Retinal pigment epithelial cell (primary cell): ENCODE measurements at regions not wholly inside any gene's neighbourhood (a gene's known extent, or its start where the extent isn't known, plus 50 kb on each side); places are given as distances from the start of the nearest gene placed in this dataset.

ENCODE experiments used
- DNase-seq: peaks from one replicate; pipeline ENCODE4 v3.0.0-alpha.2; 2010; ENCODE audit warnings: low read depth
- H3K4me3 ChIP-seq: 2 replicates; pipeline ENCODE4 v1.5.1; 2011; ENCODE audit warnings: mild to moderate bottlenecking, low read length, control low read depth, moderate library complexity
- CTCF ChIP-seq: conservative IDR thresholded peaks from 2 replicates; pipeline ENCODE4 v1.5.1; 2011; ENCODE audit warnings: low read depth, low read length, control low read depth, inconsistent platforms

- no peak overlapping the region for H3K4me3 ChIP-seq
- DNase-seq: no peak
- TF ChIP-seq CTCF: no peak
Observed at GRCh38 chr10:78210548-78210947, 176.9 kb downstream of the RPS24 start.

GRCh38 chr10:78210976-78211375 lies 177.3 kb downstream of the RPS24 start:
- no peak overlapping the region for H3K4me3 ChIP-seq
- no peak for DNase-seq
- no peak for TF ChIP-seq CTCF

- no peak overlapping the region for H3K4me3 ChIP-seq
- TF ChIP-seq CTCF: peak; percentile 77
- no peak for DNase-seq
Observed at GRCh38 chr10:78211561-78212051, 177.9 kb downstream of the RPS24 start.

GRCh38 chr10:78212060-78212785 lies 178.6 kb downstream of the RPS24 start:
- DNase-seq: no peak
- no peak for TF ChIP-seq CTCF
- H3K4me3 ChIP-seq: no peak overlapping the region

GRCh38 chr10:78212786-78213175 lies 179.1 kb downstream of the RPS24 start:
- DNase-seq: no peak
- H3K4me3 ChIP-seq: no peak overlapping the region
- TF ChIP-seq CTCF: no peak

- DNase-seq: no peak
- no peak overlapping the region for H3K4me3 ChIP-seq
- no peak for TF ChIP-seq CTCF
Observed at GRCh38 chr10:78214955-78215354, 181.3 kb downstream of the RPS24 start.

- no peak overlapping the region for H3K4me3 ChIP-seq
- no peak for DNase-seq
- TF ChIP-seq CTCF: no peak
Observed at GRCh38 chr10:78215645-78216044, 182.0 kb downstream of the RPS24 start.
